GM20000 (cell line): ENCODE measurements at regions not wholly inside any gene's neighbourhood (a gene's known extent, or its start where the extent isn't known, plus 50 kb on each side); places are given as distances from the start of the nearest gene placed in this dataset.

Experiments used
- DNase-seq: peaks from one replicate; pipeline ENCODE4 v3.0.0; 2012; ENCODE audit warnings: low spot score
- CTCF ChIP-seq: IDR thresholded peaks from 2 replicates; pipeline ENCODE4 v1.5.1; 2012; ENCODE audit warnings: mild to moderate bottlenecking, control low read depth; ENCODE audit errors: extremely low read depth, missing control alignments

GRCh38 chr11:80443177-80443576 lies 1002.3 kb upstream of the TENM4 start:
- no peak for DNase-seq
- no peak for TF ChIP-seq CTCF

GRCh38 chr11:80441821-80442220 lies 1001.0 kb upstream of the TENM4 start:
- no peak for TF ChIP-seq CTCF
- no peak for DNase-seq

- no peak for DNase-seq
- TF ChIP-seq CTCF: no peak
These were observed 1000.0 kb upstream of the TENM4 start for GRCh38 chr11:80440835-80441234.

GRCh38 chr11:80436547-80436946 lies 995.7 kb upstream of the TENM4 start:
- no peak for TF ChIP-seq CTCF
- no peak for DNase-seq

- DNase-seq: no peak
- TF ChIP-seq CTCF: no peak
These were observed 994.5 kb upstream of the TENM4 start for GRCh38 chr11:80435345-80435744.

GRCh38 chr11:80432057-80432456 lies 991.2 kb upstream of the TENM4 start:
- no peak for DNase-seq
- no peak for TF ChIP-seq CTCF

- no peak for TF ChIP-seq CTCF
These were observed 983.3 kb upstream of the TENM4 start for GRCh38 chr11:80424012-80424695.

More at GRCh38 chr11:80424012-80424695, 983.3 kb upstream of the TENM4 start:
- DNase-seq: no peak
